Keratinocyte (primary cell): ENCODE measurements at regions not wholly inside any gene's neighbourhood (a gene's known extent, or its start where the extent isn't known, plus 50 kb on each side); places are given as distances from the start of the nearest gene placed in this dataset.
A peak's percentile ranks its signal among the peaks of the same experiment; 100 is the strongest.

ENCODE experiments used
- DNase-seq: peaks from one replicate; pipeline ENCODE4 v3.0.0-alpha.2; 2011; ENCODE audit warnings: low read depth, missing footprints, low spot score
- FAIRE-seq: peaks from 2 replicates; lab custom pipeline; 2011; peaks lifted over from hg19 to GRCh38; lab: Jason Lieb, UNC
- H2AFZ ChIP-seq: 2 replicates; pipeline ENCODE4 v1.6.0; 2012; ENCODE audit warnings: low read length, control low read depth, inconsistent platforms; ENCODE audit not compliant: control insufficient read depth
- H3K27ac ChIP-seq: 2 replicates; pipeline ENCODE4 v1.5.1; 2011; ENCODE audit warnings: low read length; ENCODE audit not compliant: control insufficient read depth, insufficient read depth
- H3K27me3 ChIP-seq: 3 replicates; pipeline ENCODE4 v1.6.0; 2011; ENCODE audit warnings: low read length; ENCODE audit not compliant: control insufficient read depth, insufficient read depth; ENCODE audit errors: extremely low read depth
- H3K36me3 ChIP-seq, 2 experiments: 2 replicates in 1 of 2; 3 replicates in 1 of 2; pipeline ENCODE4 v1.5.1; 2011; ENCODE audit warnings: low read length in 2 of 2, mild to moderate bottlenecking in 1 of 2; ENCODE audit not compliant: control insufficient read depth in 2 of 2, insufficient read depth in 2 of 2; ENCODE audit errors: extremely low read depth in 1 of 2
- H3K4me1 ChIP-seq: 3 replicates; pipeline ENCODE4 v1.5.1; 2011; ENCODE audit warnings: low read length; ENCODE audit not compliant: control insufficient read depth, insufficient read depth; ENCODE audit errors: extremely low read depth
- H3K4me2 ChIP-seq: 3 replicates; pipeline ENCODE4 v1.6.0; 2011; ENCODE audit warnings: low read depth, low read length; ENCODE audit not compliant: control insufficient read depth, insufficient read depth; ENCODE audit errors: extremely low read depth
- H3K4me3 ChIP-seq, 3 experiments: fragments of 200-600 bp in 1 of 3; sonication (generic) in 1 of 3; 2 replicates in 2 of 3; 3 replicates in 1 of 3; pipeline ENCODE4 v1.5.1; 2011 to 2016; ENCODE audit warnings: low read length in 3 of 3, mild to moderate bottlenecking in 3 of 3, control low read depth in 2 of 3, inconsistent platforms in 1 of 3, low read depth in 1 of 3, mixed read lengths in 1 of 3, mixed run types in 1 of 3, moderate library complexity in 1 of 3; ENCODE audit not compliant: control insufficient read depth in 2 of 3, insufficient read depth in 2 of 3; ENCODE audit errors: extremely low read depth in 1 of 3
- H3K79me2 ChIP-seq: 2 replicates; pipeline ENCODE4 v1.6.0; 2012; ENCODE audit warnings: low read length; ENCODE audit not compliant: control insufficient read depth, insufficient read depth
- H3K9ac ChIP-seq: 3 replicates; pipeline ENCODE4 v1.6.0; 2011; ENCODE audit warnings: low read length; ENCODE audit not compliant: control insufficient read depth, insufficient read depth; ENCODE audit errors: extremely low read depth
- H3K9me1 ChIP-seq: 3 replicates; pipeline ENCODE4 v1.6.0; 2011; ENCODE audit warnings: low read length; ENCODE audit not compliant: control insufficient read depth, insufficient read depth; ENCODE audit errors: extremely low read depth
- H3K9me3 ChIP-seq: 2 replicates; pipeline ENCODE4 v1.5.1; 2012; ENCODE audit warnings: low read depth, low read length; ENCODE audit not compliant: control insufficient read depth
- H4K20me1 ChIP-seq: 3 replicates; pipeline ENCODE4 v1.6.0; 2011; ENCODE audit warnings: low read length; ENCODE audit not compliant: control insufficient read depth, insufficient read depth; ENCODE audit errors: extremely low read depth
- CTCF ChIP-seq, 3 experiments: IDR thresholded peaks in 1 of 3; conservative IDR thresholded peaks in 1 of 3; optimal IDR thresholded peaks in 1 of 3; 2 replicates in 2 of 3; 3 replicates in 1 of 3; pipeline versions ENCODE3 to v1.5.1; 2011; ENCODE audit warnings: low read length in 3 of 3, mild to moderate bottlenecking in 3 of 3, moderate library complexity in 2 of 3, control low read depth in 1 of 3, inconsistent platforms in 1 of 3; ENCODE audit not compliant: insufficient read depth in 2 of 3; ENCODE audit errors: extremely low read depth in 1 of 3
- EZH2 ChIP-seq: IDR thresholded peaks from one replicate; pipeline ENCODE4 v1.6.1; 2012; ENCODE audit warnings: inconsistent platforms, mild to moderate bottlenecking, low read length, moderate library complexity
- dilution Hi-C: fragments of 300-500 bp; cut with MboI; formaldehyde crosslinking; loops from one replicate; pipeline ENCODE4 v1.7.0; 2020; ENCODE audit warnings: low sequenced_read_pairs; ENCODE audit not compliant: extremely low pct_ligation_motif_present

DNA sequence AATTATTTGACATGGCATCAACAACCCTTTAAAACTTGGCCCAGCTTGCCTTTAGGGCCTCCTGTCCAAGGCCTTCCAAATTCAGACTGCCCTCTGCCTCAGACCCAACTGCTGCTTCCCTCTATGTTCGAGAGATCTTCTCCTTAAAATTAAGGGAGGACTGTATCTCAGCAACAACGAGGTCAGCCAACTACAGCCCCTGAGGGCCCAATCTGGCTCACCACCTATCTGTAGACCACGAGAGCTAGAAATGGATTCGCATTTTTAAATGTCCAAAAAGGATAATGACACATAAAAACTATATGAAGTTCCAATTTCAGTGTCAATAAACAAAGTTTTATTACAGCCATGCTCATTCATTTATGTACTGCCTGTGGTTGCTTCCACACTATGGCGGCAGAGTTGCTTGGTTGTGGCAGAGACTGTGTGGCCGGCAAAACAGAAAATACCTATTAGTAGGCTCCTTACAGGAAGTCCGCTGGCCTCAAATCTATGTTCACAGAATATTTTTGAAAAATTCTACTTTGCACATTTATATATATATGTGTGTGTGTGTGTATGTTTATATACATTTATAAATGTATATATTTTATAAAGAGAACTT, 1026.9 kb downstream of the BCL11B start:
- no peaks in the 10 kb centered on the region for H3K9me1 ChIP-seq
- H3K9ac ChIP-seq = no peak overlapping the region
- no peaks in the 10 kb centered on the region for H4K20me1 ChIP-seq
- FAIRE-seq (no peak), DNase-seq (no peak)
- no peak overlapping the region for H3K27ac ChIP-seq
- H3K79me2 ChIP-seq = no peaks in the 10 kb centered on the region
- H3K27me3 ChIP-seq = no peaks in the 10 kb centered on the region
- no peaks in the 10 kb centered on the region for H3K4me1 ChIP-seq
- H2AFZ ChIP-seq = peak overlapping the region; percentile 64
- H3K4me2 ChIP-seq = no peak overlapping the region
- no peaks in the 10 kb centered on the region for H3K9me3 ChIP-seq
- TF ChIP-seq CTCF (optimal IDR thresholded peaks at IDR 0.05 in 1 of 3, IDR thresholded peaks at IDR 0.05 in 1 of 3, conservative IDR thresholded peaks at IDR 0.05 in 1 of 3; ENCODE audit: extremely low read depth in 1 of 3, insufficient read depth in 2 of 3, low read length in 3 of 3) = no peak
- TF ChIP-seq EZH2 = no peak
- no peaks in the 10 kb centered on the region for H3K36me3 ChIP-seq
- no peak overlapping the region for H3K4me3 ChIP-seq
- dilution Hi-C loops = no loop called here

- Histone ChIP-seq H3K36me3 (no peaks in the 10 kb centered on the region), H3K4me1 (no peaks in the 10 kb centered on the region), H3K27me3 (no peaks in the 10 kb centered on the region), H4K20me1 (no peaks in the 10 kb centered on the region), H3K9me1 (no peaks in the 10 kb centered on the region), H3K9me3 (no peaks in the 10 kb centered on the region), H3K27ac (no peak overlapping the region), H3K79me2 (no peaks in the 10 kb centered on the region), H2AFZ (no peak overlapping the region), H3K4me3 (no peak overlapping the region), H3K9ac (no peak overlapping the region), H3K4me2 (no peak overlapping the region)
- TF ChIP-seq CTCF (optimal IDR thresholded peaks at IDR 0.05 in 1 of 3, IDR thresholded peaks at IDR 0.05 in 1 of 3, conservative IDR thresholded peaks at IDR 0.05 in 1 of 3; ENCODE audit: extremely low read depth in 1 of 3, insufficient read depth in 2 of 3, low read length in 3 of 3) (no peak), EZH2 (no peak)
- DNase-seq (no peak), FAIRE-seq (no peak)
- dilution Hi-C loops = no loop called here
Measured at GRCh38 chr14:98249057-98249456, 1022.9 kb downstream of the BCL11B start.
